ENCODE measurements at regions not wholly inside any gene's neighbourhood (a gene's known extent, or its start where the extent isn't known, plus 50 kb on each side); places are given as distances from the start of the nearest gene placed in this dataset.

DNA sequence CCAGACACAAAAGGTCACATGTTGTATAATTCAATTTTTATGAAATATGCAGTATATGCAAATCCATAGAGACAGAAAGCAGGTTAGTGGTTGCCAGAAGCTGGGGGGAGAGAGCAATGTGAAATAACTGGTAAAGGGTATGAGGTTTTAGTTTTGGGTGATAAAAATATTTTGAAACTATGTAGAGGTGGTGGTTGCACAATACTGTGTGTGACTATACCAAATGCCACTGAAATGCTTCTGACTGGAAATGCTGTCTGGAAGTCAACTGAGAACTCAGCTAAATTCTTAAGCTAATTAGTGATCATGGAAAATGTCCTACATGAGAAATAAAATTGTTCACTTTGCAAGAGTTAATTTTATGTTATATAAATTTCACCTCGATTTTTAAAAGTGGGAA, 65.3 kb upstream of the RXFP2 start:
- H3K4me3 ChIP-seq (ENCODE audit: low read depth, poor library complexity, severe bottlenecking) = no peak overlapping the region
- TF ChIP-seq, protein P1, sequence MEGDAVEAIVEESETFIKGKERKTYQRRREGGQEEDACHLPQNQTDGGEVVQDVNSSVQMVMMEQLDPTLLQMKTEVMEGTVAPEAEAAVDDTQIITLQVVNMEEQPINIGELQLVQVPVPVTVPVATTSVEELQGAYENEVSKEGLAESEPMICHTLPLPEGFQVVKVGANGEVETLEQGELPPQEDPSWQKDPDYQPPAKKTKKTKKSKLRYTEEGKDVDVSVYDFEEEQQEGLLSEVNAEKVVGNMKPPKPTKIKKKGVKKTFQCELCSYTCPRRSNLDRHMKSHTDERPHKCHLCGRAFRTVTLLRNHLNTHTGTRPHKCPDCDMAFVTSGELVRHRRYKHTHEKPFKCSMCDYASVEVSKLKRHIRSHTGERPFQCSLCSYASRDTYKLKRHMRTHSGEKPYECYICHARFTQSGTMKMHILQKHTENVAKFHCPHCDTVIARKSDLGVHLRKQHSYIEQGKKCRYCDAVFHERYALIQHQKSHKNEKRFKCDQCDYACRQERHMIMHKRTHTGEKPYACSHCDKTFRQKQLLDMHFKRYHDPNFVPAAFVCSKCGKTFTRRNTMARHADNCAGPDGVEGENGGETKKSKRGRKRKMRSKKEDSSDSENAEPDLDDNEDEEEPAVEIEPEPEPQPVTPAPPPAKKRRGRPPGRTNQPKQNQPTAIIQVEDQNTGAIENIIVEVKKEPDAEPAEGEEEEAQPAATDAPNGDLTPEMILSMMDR (IDR thresholded peaks at IDR 0.05) = no peak
- no peak for TF ChIP-seq POLR2A (IDR thresholded peaks at IDR 0.05)
- no peak for DNase-seq (ENCODE audit: low spot score in 2 of 2)
- intact Hi-C loops (cut with DNase I; ENCODE audit: low total_unique reads) = no loop called here
- 67 to 83% methylated on average over 1 of the region's 1 CpG for WGBS, 2 donors

DNA sequence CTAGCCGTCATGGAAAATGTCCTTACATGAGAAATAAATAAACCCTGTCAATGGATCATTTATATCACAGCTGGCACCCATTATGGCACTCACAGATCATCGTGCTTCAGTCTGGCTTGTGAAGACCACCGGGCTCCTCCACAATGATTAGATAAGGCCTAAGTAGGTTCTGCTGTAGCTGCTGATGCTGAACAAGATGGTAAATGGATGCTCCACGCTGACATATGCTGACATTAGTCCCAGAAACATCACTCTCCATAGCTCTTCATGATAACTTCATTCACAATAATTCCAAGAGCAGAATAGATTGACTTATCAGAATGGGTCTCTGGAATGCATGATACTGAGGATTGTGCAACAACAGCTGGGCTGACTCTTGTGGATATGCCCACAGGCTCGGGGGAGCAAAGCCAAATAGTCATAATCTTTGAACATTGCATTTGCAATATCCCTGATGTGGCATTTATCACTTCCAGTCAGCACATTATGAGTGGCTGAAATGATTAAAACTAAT, 63.8 kb upstream of the RXFP2 start:
- TF ChIP-seq POLR2A (IDR thresholded peaks at IDR 0.05) = no peak
- TF ChIP-seq, protein P1 (IDR thresholded peaks at IDR 0.05) = no peak
- intact Hi-C loops (cut with DNase I; ENCODE audit: low total_unique reads) = no loop called here
- 56 to 58% methylated on average over 5 of the region's 5 CpGs for WGBS, 2 donors
- no peak overlapping the region for H3K4me3 ChIP-seq (ENCODE audit: low read depth, poor library complexity, severe bottlenecking)
- no peak for DNase-seq (ENCODE audit: low spot score in 2 of 2)

DNA sequence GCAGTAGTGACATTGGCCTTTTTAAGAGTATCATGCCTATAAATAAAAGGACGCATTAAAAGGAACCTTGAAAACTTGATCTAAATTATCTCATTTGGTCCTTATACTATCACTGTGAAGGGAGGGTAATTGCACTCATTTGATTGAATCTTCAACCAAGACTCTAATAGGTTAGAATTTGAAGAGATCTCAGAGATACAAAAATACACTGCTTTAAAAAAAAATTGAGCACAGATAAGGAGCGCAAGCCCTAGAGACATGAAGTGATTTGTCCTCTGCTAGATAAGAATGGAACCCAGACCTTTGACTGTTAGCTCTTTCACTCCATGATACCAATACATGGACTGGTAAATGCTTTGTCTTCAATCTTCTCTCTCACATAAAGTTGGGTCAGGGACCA, 58.2 kb upstream of the RXFP2 start:
- intact Hi-C loops (cut with DNase I; ENCODE audit: low total_unique reads) = no loop called here
- H3K4me3 ChIP-seq (ENCODE audit: low read depth, poor library complexity, severe bottlenecking) = no peak overlapping the region

DNA sequence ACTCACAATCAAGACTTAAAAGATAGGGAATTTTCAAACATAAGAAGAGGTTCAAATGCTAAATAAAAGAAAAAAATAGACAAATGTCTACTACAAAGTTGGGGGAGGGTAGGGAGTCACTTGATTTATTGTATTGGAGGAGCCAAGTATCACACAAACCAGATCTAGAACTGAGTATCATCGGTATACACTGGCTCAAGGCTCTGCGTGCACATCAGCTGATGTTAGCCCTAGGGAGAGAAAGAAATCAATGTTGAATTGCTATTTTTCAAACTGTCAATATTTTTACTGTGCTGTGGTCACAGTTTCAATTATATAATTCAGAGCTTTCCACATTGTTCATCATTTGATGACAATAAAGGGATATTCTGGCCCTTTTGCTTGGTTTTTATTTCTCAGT, 54.9 kb upstream of the RXFP2 start:
- TF ChIP-seq POLR2A (IDR thresholded peaks at IDR 0.05) = no peak
- TF ChIP-seq, protein P1 (IDR thresholded peaks at IDR 0.05) = no peak
- intact Hi-C loops (cut with DNase I; ENCODE audit: low total_unique reads) = no loop called here
- no peak overlapping the region for H3K4me3 ChIP-seq (ENCODE audit: low read depth, poor library complexity, severe bottlenecking)
- 73 to 90% methylated on average over 2 of the region's 2 CpGs for WGBS, 2 donors
- DNase-seq (ENCODE audit: low spot score in 2 of 2) = no peak

More for the DNA sequence above, 58.2 kb upstream of the RXFP2 start:
- TF ChIP-seq, protein P1 (IDR thresholded peaks at IDR 0.05) = no peak
- TF ChIP-seq POLR2A (IDR thresholded peaks at IDR 0.05) = no peak
- no peak for DNase-seq (ENCODE audit: low spot score in 2 of 2)
- 87 to 94% methylated on average over 2 of the region's 2 CpGs for WGBS, 2 donors

DNA sequence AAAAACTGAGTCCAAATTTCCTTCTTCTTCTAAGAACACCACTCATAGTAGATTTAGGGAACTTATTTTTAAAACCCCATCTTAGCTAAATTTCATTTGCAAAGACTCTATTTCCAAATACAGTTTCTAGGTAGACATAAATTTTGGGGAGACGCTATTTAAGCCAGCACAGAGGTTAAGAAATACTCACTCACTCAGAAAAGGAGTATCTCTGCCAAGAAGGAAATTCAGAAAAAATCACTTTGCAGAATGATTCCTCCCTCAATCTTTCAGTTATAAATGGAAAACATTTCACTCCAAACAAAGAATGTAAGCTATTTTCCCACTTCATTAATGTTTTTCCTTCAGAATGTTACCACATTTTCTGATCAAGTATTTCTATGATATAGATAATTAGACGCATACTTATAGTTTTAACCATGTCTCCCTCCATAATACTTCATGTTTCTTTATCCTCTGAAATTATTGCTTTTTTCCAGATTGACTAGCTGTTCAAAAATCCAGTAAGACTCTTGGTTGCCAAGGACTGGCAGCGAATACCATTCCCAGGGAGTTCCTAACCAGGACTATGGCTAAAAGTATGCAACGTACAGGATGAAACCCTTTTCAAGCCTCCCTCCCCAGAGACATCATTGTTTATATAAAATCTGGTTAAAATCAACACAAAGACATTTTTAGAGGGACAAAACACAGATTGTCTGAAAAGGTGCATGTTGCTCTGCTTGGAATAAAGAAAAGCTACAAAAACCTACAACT, 52.5 kb upstream of the RXFP2 start:
- TF ChIP-seq POLR2A (IDR thresholded peaks at IDR 0.05) = no peak
- TF ChIP-seq, protein P1 (IDR thresholded peaks at IDR 0.05) = no peak
- DNase-seq (ENCODE audit: low spot score in 2 of 2) = no peak
- H3K4me3 ChIP-seq (ENCODE audit: low read depth, poor library complexity, severe bottlenecking) = no peak overlapping the region
- WGBS, 2 donors = 53 to 60% methylated on average over 4 of the region's 4 CpGs
- intact Hi-C loops (cut with DNase I; ENCODE audit: low total_unique reads) = no loop called here
